GM12864 (cell line): ENCODE measurements at regions not wholly inside any gene's neighbourhood (a gene's known extent, or its start where the extent isn't known, plus 50 kb on each side); places are given as distances from the start of the nearest gene placed in this dataset.

Experiments
- DNase-seq: peaks from one replicate; pipeline ENCODE4 v3.0.0-alpha.2; 2011; ENCODE audit warnings: low read depth
- H3K4me3 ChIP-seq: 2 replicates; pipeline ENCODE4 v1.5.1; 2011; ENCODE audit warnings: mild to moderate bottlenecking, low read depth, low read length, control low read depth
- CTCF ChIP-seq: IDR thresholded peaks from 2 replicates; pipeline ENCODE4 v1.5.1; 2011; ENCODE audit warnings: low read depth, mild to moderate bottlenecking, moderate library complexity, low read length, control low read depth, inconsistent platforms; ENCODE audit errors: missing control alignments

DNA sequence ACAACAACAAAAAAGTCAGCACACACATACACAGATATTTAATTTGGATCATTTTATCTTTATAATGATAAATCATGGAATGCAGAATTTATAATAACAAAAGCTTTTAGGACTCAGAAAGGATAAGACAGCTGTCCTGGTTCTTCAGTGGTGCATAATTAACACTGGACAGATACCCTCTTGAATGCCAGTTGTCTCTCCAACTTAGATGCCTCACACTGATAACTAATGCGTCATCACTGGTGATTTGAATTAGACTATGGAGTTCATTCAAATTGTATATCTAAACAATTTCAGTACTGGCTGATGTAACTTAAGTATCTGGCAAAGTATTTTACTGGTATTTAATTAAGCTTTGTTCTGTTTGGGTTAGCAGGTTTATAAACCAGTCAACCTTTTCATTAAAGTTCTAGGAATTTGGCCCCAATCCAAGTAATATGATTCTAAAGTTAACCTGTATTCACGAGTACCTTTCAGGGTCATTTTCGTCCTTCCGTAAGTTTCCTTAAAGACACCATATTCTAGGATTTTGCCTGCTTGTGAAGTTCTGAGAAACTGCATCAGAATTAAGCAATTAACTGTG is 1199.5 kb upstream of the TMPRSS15 start:
- no peak for DNase-seq
- TF ChIP-seq CTCF, result no peak
- H3K4me3 ChIP-seq, result no peak overlapping the region

GRCh38 chr21:19608101-19608621 is 1204.6 kb upstream of the TMPRSS15 start:
- DNase-seq, result no peak
- TF ChIP-seq CTCF, result no peak
- no peak overlapping the region for H3K4me3 ChIP-seq

DNA sequence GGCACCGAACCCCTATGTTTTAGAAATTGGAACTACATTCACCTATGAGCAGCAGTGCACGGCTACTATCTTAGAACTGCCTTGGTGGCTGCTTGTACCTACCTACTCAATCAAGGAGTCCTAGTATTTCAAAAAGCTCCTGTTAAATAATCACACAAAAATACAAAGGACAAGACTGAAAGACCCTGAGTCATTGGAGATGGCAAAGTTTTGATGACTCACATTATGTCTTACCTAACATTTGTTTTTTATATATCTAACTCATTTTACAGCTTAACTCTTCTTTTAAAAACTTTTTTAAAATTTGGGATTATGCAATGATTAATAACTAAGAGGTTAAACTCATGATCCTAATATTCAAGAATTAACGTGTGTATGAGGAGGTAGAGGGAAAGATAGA is 1206.0 kb upstream of the TMPRSS15 start:
- TF ChIP-seq CTCF, result no peak
- DNase-seq, result no peak
- no peak overlapping the region for H3K4me3 ChIP-seq

DNA sequence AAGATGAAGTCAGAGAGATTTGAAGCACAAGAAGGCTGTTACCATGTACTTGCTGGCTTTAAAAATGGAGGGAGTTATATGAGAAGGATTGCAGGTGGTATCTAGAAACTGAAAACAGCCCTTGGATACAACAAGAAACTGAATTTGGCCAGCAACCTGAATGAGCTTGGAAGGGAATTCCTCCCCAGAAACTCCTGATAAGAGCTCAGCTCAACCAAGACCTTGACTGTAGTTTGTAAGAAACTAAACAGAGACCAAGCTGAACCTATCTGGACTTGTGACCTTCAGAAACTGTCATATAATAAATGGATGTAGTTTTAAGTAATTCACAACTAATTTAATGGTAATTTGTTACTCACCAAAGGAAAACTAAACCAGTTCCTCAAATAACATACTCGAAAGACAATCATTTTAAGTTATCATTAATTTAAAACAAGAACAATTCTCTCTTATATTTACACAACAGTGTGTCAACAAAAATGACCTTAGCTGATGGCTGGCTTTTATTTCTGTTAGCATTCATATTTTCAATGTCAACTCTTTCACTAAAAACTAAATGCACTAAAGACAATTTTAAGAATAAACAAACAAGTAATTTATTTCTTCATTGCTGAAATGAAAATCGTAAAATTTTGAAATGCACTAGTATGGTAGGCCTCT is 1218.4 kb upstream of the TMPRSS15 start:
- TF ChIP-seq CTCF, result no peak
- DNase-seq, result no peak
- H3K4me3 ChIP-seq, result no peak overlapping the region

GRCh38 chr21:19640964-19641363 is 1237.4 kb upstream of the TMPRSS15 start:
- TF ChIP-seq CTCF, result no peak
- no peak overlapping the region for H3K4me3 ChIP-seq
- no peak for DNase-seq

DNA sequence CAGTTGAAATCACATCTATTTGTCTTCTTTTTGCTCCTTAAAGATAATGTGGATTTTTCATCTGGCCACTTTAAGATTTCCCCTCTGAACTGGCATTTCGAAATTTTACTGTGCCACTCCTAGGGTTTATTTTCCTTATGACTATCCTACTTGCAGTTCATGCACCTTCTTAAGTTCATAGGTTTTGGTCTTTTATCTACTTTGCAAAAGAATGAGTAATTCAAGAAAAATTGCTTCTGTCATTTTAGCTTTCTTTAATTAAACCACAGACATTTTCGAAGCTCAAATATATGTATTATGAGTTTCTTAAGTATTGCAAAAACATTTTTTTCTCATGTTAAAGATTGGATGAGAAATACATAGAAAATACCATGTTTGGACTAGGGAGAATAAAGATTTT is 1244.8 kb upstream of the TMPRSS15 start:
- no peak for DNase-seq
- no peak overlapping the region for H3K4me3 ChIP-seq
- TF ChIP-seq CTCF, result no peak

- no peak for TF ChIP-seq CTCF
- DNase-seq, result no peak
- H3K4me3 ChIP-seq, result no peak overlapping the region
Observed at GRCh38 chr21:19683492-19683891, 1279.9 kb upstream of the TMPRSS15 start.
